Renal pelvis (tissue), 1 donor: ENCODE measurements at regions not wholly inside any gene's neighbourhood (a gene's known extent, or its start where the extent isn't known, plus 50 kb on each side); places are given as distances from the start of the nearest gene placed in this dataset.
"Not testable (repeated sequence)": the region's sequence is repeated elsewhere in the genome, so short reads cannot be mapped to it uniquely, and the experiment has no call there.

Source experiments
- DNase-seq: peaks from one replicate; pipeline ENCODE4 v3.0.0-alpha.2; 2013

- DNase-seq, result peak; percentile 75
These were observed 392.1 kb upstream of the SALL1 start for GRCh38 chr16:51542981-51543815.

GRCh38 chr16:51540259-51540658 is 389.2 kb upstream of the SALL1 start:
- no peak for DNase-seq

DNA sequence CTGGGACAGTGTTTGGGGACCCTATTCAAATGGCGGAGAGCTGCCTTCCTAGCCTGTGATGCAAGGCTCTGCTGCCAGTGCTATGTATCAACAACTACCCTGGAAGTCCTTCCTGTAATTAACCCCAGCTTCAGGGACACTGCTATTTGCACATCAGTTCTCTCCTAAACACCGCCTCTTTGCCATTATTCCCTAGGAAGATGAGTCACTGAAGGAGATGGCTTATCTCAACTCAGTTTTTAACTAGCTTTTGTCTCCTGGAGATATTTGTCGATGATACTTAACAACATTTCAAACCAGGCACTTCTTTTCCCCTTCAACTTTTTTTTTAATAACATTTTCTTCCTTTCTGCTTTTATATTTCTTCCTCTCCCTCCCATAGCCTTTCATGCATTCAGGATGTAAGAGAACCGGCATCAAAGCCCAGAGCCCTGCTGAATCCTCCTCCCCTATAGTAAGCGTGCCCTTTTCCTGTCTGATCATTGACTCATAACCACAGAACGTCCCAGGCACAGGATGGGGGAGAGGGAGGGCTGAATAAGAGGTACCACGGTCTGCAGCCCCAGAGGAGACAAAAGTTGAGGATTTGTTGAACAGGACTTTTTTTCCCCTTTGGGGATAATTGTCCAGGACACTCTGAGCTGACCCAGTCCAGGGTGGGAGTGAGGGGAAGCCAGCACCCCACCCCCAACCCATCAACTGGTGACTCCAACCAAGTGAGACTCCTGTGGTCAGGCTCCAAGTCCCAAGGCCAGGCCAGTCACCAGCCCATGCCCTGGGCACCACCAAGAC is 387.8 kb upstream of the SALL1 start:
- peak; percentile 86 for DNase-seq

GRCh38 chr16:51535591-51535990 is 384.5 kb upstream of the SALL1 start:
- DNase-seq, result peak; percentile 78

- DNase-seq, result no peak
These were observed 381.5 kb upstream of the SALL1 start for GRCh38 chr16:51532551-51532950.

DNA sequence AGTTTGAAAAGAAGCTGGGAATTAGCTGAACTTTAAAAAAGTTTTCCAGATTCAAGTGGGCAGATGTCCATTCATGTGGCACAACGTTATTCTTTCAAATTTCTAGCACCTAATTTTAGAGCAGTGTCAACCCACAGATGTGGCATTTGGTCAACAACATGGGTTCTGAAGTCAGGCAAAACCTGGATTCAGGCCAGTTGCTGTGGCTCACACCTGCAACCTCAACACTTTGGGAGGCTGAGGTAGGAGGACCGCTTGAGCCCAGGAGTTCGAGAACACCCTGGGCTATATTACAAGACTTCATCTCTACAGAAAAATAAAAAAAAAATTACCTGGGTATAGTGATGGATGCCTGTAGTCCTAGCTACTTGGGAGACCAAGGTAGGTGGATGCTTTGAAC is 380.2 kb upstream of the SALL1 start:
- no peak for DNase-seq

DNA sequence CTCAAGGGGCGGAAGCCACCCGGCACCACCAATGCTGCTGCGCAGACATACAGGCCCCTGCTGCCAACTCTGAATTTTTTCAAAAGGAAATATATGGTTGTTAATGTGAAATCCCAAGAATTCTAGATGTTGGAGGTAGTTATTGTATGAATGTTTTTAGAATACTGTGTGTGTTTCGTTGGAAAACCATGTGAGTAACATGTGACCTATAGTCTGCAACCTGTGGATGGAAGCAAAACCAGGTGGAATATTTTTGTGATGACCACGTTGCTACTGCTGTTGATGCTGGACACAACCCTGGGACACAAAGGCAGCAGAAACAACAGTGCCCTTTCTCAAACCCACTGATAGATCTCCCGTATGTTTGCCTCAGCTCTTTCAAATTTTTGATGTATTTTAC is 376.3 kb upstream of the SALL1 start:
- no peak for DNase-seq

GRCh38 chr16:51526621-51527020 is 375.6 kb upstream of the SALL1 start:
- peak; percentile 91 for DNase-seq

GRCh38 chr16:51524555-51525373 is 373.7 kb upstream of the SALL1 start:
- DNase-seq, result no peak

DNA sequence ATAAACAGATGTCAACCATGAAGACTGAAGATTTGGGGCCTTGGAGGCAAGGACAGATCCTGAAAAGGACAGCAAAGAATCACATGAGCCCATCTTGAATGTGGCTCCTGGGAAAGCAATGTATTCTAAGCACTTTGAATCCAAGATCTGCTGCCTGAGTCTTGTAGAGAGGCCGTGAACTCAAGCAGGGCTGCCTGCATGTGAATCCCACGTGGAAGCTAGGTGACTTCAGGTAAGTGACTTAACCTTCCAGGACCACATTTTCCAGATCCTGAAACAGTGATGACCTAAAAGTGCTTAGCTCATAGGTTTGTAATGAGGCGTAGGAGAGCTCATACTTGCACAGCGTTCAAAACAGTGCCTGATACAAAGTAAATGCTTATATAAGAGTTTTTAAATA is 373.0 kb upstream of the SALL1 start:
- DNase-seq, result no peak

DNA sequence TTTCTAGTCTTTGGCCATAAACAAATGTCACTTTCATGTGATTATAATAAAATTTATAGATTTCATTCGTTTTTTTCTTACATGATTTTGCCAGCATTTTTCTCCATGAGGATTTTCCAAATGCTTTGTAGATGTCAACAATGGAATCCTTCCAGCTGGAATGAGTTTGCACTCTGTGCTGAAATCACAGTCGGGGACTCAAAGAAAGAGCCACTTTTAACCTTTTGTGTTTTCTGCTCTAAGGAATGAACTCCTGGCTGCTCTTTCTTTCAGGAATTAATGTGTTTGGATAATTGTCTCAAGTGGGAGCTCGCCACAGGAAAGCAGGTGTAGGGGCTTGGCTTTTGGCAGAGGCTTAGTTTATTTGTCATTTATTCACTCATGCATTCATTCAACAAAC is 372.3 kb upstream of the SALL1 start:
- no peak for DNase-seq

- DNase-seq, result no peak
These were observed 371.8 kb upstream of the SALL1 start for GRCh38 chr16:51522902-51523301.

DNA sequence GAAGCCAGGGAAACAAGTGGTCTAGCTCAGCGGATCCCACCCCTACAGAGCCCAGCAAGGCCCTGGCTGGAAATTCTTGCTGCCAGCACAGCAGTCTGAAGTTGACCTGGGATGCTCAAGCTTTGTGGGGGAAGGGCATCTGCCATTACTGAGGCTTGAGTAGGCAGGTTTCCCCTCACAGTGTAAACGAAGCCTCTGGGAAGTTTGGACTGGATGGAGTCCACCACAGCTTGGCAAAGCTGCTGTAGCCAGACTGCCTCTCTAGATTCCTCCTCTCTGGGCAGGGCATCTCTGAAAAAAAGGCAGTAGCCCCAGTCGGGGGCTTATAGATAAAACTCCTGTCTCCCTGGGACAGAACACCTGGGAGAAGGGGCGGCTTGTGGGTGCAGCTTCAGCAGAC is 365.9 kb upstream of the SALL1 start:
- not testable (repeated sequence) for DNase-seq

GRCh38 chr16:51510416-51510815 is 359.3 kb upstream of the SALL1 start:
- DNase-seq, result no peak

- DNase-seq, result no peak
These were observed 358.3 kb upstream of the SALL1 start for GRCh38 chr16:51509336-51509735.

DNA sequence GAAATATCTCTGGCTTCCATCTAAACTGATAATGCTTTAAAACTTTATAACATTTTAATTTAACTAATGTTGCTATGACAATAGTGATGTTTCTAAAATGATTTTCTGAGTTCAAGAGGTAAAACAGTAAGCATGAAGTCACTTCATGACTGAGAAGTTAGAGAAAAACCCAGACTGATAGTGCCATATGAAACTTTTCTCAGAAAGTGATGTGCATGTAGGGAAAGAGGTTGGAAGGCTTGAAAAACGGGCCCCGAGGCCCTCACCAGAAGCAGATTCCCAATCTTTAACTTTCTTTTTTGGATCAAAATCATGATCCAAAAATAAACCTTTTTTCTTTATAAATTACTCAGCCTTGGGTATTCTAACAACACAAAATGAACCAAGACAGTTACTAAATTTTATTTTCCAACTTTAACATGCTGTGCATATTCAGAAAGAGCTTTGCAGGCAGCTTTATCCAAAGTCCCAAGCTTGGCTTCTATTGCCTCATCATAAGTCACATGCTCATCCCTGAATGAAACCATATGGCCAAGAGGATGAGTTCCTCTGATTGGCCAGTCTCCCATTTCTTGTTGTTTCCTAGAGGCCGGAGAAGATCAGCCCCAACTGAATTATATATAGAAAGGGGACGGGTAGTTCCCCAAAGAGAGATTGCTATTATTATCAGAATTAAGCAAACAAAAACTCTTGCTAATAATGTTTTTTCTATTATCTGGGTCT is 357.6 kb upstream of the SALL1 start:
- no peak for DNase-seq

DNA sequence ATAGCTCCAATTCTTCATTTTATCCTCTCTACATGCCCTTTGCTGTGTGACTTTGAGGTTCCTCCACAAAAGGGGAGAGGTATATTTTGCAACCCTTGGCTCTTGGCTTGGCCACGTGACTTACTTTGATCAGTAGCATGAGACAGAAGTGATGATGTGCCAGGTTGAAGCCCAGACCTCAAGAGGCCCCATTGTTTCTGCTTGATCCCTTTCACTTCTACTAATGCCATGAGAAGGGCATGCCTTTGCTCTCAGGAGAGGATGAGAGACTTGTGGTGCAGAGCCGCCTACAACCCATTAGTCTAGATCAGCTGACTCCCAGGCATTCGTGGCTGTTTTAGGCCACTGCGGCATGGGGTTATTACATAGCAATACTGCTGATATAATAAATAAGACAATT is 356.2 kb upstream of the SALL1 start:
- DNase-seq, result no peak

GRCh38 chr16:51500306-51500705 is 349.2 kb upstream of the SALL1 start:
- DNase-seq, result no peak

DNA sequence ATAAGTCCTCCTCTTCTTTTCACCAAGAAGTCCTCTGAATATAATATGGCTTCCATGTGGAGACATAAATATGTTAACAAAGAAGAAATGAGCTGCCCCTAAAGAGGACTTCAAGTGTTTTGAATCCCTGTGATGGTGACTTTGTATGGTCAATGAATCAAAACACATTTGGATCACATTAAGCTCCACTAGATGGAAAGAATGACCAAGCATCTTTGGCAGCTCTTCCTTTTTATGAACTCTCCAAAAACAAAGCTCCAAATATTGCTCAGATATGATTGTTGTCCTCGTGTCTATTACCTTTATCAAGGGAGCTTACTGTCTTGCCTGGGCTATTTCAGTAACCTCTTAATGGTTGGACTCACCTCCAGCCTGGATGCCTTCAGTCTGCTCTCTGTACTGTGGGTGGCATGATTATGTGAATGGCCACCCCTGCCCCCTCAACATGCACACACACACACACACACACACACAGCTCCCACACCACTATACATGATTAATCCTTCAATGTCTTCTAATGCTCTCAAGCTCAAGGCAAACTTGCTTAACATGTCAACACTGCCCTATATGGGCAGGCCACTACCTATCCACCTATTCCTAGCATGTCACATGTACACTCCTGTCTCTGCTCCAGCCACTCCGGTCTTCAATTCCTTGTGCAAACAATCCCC is 346.6 kb upstream of the SALL1 start:
- DNase-seq, result no peak

DNA sequence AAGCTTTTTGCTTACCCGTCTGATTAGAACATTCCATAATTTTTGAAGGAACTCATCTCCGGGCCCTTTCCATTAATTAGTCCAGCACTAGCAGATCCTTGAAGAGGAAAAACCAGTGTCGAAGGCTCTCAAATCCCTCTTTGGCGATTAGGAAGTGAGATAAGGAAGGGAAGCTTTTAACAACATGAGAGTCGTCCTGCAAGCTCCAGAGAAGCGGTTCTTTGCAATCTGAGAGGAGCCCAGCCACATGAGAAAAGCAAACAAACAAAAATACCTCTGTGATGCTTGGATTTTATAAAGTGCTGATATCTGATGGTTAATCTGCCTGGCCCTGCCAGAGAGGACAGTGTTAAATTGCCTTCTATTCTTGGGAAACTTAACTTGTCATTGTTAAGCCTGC is 339.8 kb upstream of the SALL1 start:
- DNase-seq, result no peak

- no peak for DNase-seq
These were observed 336.8 kb upstream of the SALL1 start for GRCh38 chr16:51487880-51488279.
